ENCODE measurements at regions not wholly inside any gene's neighbourhood (a gene's known extent, or its start where the extent isn't known, plus 50 kb on each side); places are given as distances from the start of the nearest gene placed in this dataset.

- DNase-seq = no peak
Measured at GRCh38 chr14:105838107-105838506, 311.7 kb downstream of the TMEM121 start.

- no peak for DNase-seq
Measured at GRCh38 chr14:105838591-105839424, 312.4 kb downstream of the TMEM121 start.

GRCh38 chr14:105839425-105840265, 313.3 kb downstream of the TMEM121 start:
- no peak for DNase-seq

GRCh38 chr14:105840266-105841021, 314.1 kb downstream of the TMEM121 start:
- no peak for DNase-seq

GRCh38 chr14:105841022-105842009, 314.9 kb downstream of the TMEM121 start:
- DNase-seq = no peak

GRCh38 chr14:105842105-105842504, 315.7 kb downstream of the TMEM121 start:
- no peak for DNase-seq

GRCh38 chr14:105843444-105844046, 317.2 kb downstream of the TMEM121 start:
- no peak for DNase-seq

GRCh38 chr14:105844047-105844630, 317.8 kb downstream of the TMEM121 start:
- DNase-seq = no peak

- DNase-seq = no peak
Measured at GRCh38 chr14:105844810-105845724, 318.7 kb downstream of the TMEM121 start.

GRCh38 chr14:105845725-105846309, 319.4 kb downstream of the TMEM121 start:
- DNase-seq = no peak

- no peak for DNase-seq
Measured at GRCh38 chr14:105846312-105846711, 319.9 kb downstream of the TMEM121 start.

- no peak for DNase-seq
Measured at GRCh38 chr14:105847400-105847799, 321.0 kb downstream of the TMEM121 start.

GRCh38 chr14:105848570-105848969, 322.2 kb downstream of the TMEM121 start:
- DNase-seq = no peak

- DNase-seq = no peak
Measured at GRCh38 chr14:105849933-105850626, 323.7 kb downstream of the TMEM121 start.

GRCh38 chr14:105850853-105851581, 324.6 kb downstream of the TMEM121 start:
- DNase-seq = no peak

GRCh38 chr14:105851716-105852377, 325.5 kb downstream of the TMEM121 start:
- DNase-seq = no peak

- DNase-seq = peak; percentile 8
Measured at GRCh38 chr14:105852378-105853088, 326.1 kb downstream of the TMEM121 start.
